ENCODE measurements at regions not wholly inside any gene's neighbourhood (a gene's known extent, or its start where the extent isn't known, plus 50 kb on each side); places are given as distances from the start of the nearest gene placed in this dataset.

DNA sequence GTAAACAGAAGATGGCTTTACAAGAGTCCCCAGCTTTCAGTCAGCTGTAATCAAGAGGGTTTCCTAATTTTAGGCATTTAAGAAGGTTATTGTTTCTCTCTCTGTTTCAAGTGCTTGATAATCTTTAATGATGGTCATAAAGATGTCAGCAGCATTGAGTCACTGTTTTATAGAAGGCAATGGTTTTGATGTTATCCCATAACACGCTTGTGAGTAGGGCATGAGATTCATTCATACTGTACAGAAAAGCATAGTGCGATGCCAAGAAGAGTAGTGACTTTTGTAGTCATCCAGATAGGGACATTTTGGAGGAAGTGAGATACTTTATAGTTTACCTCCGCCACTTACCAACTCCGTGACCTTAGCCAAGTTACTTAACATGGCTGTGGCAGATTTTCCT, 364.2 kb upstream of the SLC10A2 start:
- H3K4me3 ChIP-seq (ENCODE audit: severe bottlenecking), result no peak overlapping the region
- TF ChIP-seq, protein P1, sequence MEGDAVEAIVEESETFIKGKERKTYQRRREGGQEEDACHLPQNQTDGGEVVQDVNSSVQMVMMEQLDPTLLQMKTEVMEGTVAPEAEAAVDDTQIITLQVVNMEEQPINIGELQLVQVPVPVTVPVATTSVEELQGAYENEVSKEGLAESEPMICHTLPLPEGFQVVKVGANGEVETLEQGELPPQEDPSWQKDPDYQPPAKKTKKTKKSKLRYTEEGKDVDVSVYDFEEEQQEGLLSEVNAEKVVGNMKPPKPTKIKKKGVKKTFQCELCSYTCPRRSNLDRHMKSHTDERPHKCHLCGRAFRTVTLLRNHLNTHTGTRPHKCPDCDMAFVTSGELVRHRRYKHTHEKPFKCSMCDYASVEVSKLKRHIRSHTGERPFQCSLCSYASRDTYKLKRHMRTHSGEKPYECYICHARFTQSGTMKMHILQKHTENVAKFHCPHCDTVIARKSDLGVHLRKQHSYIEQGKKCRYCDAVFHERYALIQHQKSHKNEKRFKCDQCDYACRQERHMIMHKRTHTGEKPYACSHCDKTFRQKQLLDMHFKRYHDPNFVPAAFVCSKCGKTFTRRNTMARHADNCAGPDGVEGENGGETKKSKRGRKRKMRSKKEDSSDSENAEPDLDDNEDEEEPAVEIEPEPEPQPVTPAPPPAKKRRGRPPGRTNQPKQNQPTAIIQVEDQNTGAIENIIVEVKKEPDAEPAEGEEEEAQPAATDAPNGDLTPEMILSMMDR (IDR thresholded peaks at IDR 0.05; ENCODE audit: poor library complexity, severe bottlenecking), result no peak
- no peaks in the 10 kb centered on the region for H3K27me3 ChIP-seq (ENCODE audit: insufficient read depth, poor library complexity, severe bottlenecking)
- ATAC-seq (ENCODE audit: low read depth) (no peak), DNase-seq (ENCODE audit: low spot score) (no peak)
- H3K36me3 ChIP-seq (ENCODE audit: low read depth), result no peaks in the 10 kb centered on the region
- no peaks in the 10 kb centered on the region for H3K9me3 ChIP-seq (ENCODE audit: severe bottlenecking)
- H3K27ac ChIP-seq (ENCODE audit: poor library complexity, severe bottlenecking), result no peak overlapping the region
- H3K4me1 ChIP-seq (ENCODE audit: insufficient read depth, poor library complexity, severe bottlenecking), result no peaks in the 10 kb centered on the region

DNA sequence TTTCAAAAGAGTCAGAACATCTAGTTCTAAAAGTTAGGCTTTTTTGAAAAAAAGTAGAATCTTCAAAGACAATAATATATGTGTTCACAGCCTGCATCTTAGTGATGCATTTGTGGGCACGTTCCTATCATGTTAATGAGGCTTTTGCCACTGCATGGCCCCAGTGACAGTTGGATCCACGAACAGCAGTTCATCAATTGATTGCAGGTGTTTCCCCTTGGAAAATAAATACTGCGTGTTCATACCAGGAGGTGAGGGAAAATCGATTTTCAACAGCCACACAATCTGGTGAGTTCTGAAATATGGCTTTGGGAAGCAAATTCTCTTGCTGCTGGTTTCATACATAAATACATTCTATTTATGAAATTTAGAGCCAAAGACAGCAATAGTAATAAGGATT, 343.8 kb upstream of the SLC10A2 start:
- DNase-seq (ENCODE audit: low spot score) (no peak), ATAC-seq (ENCODE audit: low read depth) (no peak)
- no peaks in the 10 kb centered on the region for H3K9me3 ChIP-seq (ENCODE audit: severe bottlenecking)
- no peaks in the 10 kb centered on the region for H3K27me3 ChIP-seq (ENCODE audit: insufficient read depth, poor library complexity, severe bottlenecking)
- no peak overlapping the region for H3K27ac ChIP-seq (ENCODE audit: poor library complexity, severe bottlenecking)
- no peaks in the 10 kb centered on the region for H3K4me1 ChIP-seq (ENCODE audit: insufficient read depth, poor library complexity, severe bottlenecking)
- H3K36me3 ChIP-seq (ENCODE audit: low read depth), result no peaks in the 10 kb centered on the region
- TF ChIP-seq, protein P1 (IDR thresholded peaks at IDR 0.05; ENCODE audit: poor library complexity, severe bottlenecking), result no peak
- H3K4me3 ChIP-seq (ENCODE audit: severe bottlenecking), result no peak overlapping the region

DNA sequence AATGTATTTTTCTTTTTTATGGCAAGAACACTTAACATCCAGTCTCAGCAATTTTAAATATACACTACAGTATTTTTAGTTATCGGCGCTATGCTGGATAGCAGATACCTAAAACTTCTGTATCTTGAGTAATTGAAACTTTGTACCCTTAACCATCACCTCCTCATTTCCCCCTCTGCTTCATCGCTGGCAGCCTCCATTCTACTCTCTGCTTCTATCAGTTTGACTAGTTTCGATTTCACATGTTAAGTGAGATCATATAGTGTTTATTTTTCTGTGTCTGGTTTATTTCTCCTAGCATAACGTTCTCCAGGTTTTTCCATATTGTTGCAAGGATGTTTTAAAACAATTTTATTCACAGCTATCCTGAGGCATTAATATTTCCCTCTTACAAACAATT, 340.8 kb upstream of the SLC10A2 start:
- H3K9me3 ChIP-seq (ENCODE audit: severe bottlenecking), result no peaks in the 10 kb centered on the region
- no peaks in the 10 kb centered on the region for H3K27me3 ChIP-seq (ENCODE audit: insufficient read depth, poor library complexity, severe bottlenecking)
- no peak for ATAC-seq (ENCODE audit: low read depth)
- no peak overlapping the region for H3K4me3 ChIP-seq (ENCODE audit: severe bottlenecking)
- no peak for DNase-seq (ENCODE audit: low spot score)
- H3K36me3 ChIP-seq (ENCODE audit: low read depth), result no peaks in the 10 kb centered on the region
- no peak overlapping the region for H3K27ac ChIP-seq (ENCODE audit: poor library complexity, severe bottlenecking)
- peaks cover 4% of the 10 kb centered on the region for H3K4me1 ChIP-seq (ENCODE audit: insufficient read depth, poor library complexity, severe bottlenecking)
- TF ChIP-seq, protein P1 (IDR thresholded peaks at IDR 0.05; ENCODE audit: poor library complexity, severe bottlenecking), result no peak

DNA sequence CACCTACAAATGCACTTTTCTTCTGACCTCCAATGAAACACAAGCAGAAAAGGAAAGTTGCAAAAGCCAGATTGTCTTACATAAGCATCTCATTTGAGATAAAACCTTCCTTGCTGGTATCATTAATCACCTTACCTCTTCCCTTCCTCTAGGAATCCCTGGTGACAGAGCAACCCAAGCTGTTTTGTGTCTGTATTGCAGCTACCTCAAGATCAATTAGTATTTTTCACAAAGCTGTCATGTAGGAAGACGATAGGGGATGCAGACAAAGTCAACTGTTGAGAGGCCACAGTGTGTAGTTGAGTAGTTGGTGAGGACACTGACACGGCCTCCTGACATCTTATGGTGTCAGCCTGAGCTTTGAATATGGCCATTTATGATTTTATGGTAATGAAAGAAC, 339.1 kb upstream of the SLC10A2 start:
- TF ChIP-seq, protein P1 (IDR thresholded peaks at IDR 0.05; ENCODE audit: poor library complexity, severe bottlenecking), result no peak
- peaks cover 4% of the 10 kb centered on the region for H3K4me1 ChIP-seq (ENCODE audit: insufficient read depth, poor library complexity, severe bottlenecking)
- H3K27ac ChIP-seq (ENCODE audit: poor library complexity, severe bottlenecking), result no peak overlapping the region
- H3K4me3 ChIP-seq (ENCODE audit: severe bottlenecking), result no peak overlapping the region
- DNase-seq (ENCODE audit: low spot score) (no peak), ATAC-seq (ENCODE audit: low read depth) (no peak)
- no peaks in the 10 kb centered on the region for H3K9me3 ChIP-seq (ENCODE audit: severe bottlenecking)
- H3K27me3 ChIP-seq (ENCODE audit: insufficient read depth, poor library complexity, severe bottlenecking), result no peaks in the 10 kb centered on the region
- H3K36me3 ChIP-seq (ENCODE audit: low read depth), result no peaks in the 10 kb centered on the region

DNA sequence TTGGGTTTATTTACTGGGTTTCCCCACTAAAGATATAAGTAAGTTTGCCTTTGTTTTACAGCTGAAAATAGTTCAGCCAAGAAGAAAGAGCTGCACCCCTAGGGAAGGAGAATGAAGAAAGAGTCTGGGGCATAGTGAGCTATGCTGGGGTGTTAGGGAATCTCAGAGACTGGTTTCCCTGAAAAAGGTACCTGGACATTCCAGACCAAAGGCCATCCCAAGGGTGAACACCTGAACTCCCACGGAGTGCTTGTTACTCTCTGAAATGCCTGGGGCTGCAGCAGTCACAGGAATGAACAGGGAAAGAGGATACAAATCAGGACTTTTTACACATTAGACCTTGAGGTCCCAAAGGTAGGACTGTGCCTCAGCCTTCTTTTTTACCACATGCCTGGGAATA, 337.6 kb upstream of the SLC10A2 start:
- Histone ChIP-seq H3K36me3 (ENCODE audit: low read depth) (no peaks in the 10 kb centered on the region), H3K27ac (ENCODE audit: poor library complexity, severe bottlenecking) (no peak overlapping the region), H3K27me3 (ENCODE audit: insufficient read depth, poor library complexity, severe bottlenecking) (no peaks in the 10 kb centered on the region), H3K4me3 (ENCODE audit: severe bottlenecking) (no peak overlapping the region), H3K9me3 (ENCODE audit: severe bottlenecking) (no peaks in the 10 kb centered on the region), H3K4me1 (ENCODE audit: insufficient read depth, poor library complexity, severe bottlenecking) (peaks cover 4% of the 10 kb centered on the region)
- DNase-seq (ENCODE audit: low spot score), result no peak
- no peak for ATAC-seq (ENCODE audit: low read depth)
- TF ChIP-seq, protein P1 (IDR thresholded peaks at IDR 0.05; ENCODE audit: poor library complexity, severe bottlenecking), result no peak

Data from RWPE2 (cell line).